Common myeloid progenitor, CD34-positive (primary cell): ENCODE measurements at regions not wholly inside any gene's neighbourhood (a gene's known extent, or its start where the extent isn't known, plus 50 kb on each side); places are given as distances from the start of the nearest gene placed in this dataset.
A peak's percentile ranks its signal among the peaks of the same experiment; 100 is the strongest.

Source experiments
- CTCF ChIA-PET: fragments of 350-600 bp; sonication (Branson Sonifier 250); formaldehyde crosslinking; loops from one replicate; lab custom pipeline; 2021; ENCODE audit warnings: antibody characterized with exemption; lab: Charles Lee
- POLR2A ChIA-PET: fragments of 350-600 bp; sonication (Branson Sonifier 250); formaldehyde crosslinking; loops from one replicate; lab custom pipeline; 2021; ENCODE audit warnings: antibody characterized with exemption; lab: Charles Lee
- DNase-seq, 3 donors: peaks; one replicate each; pipeline versions ENCODE4 v3.0.0 to v3.0.0-alpha.2; 2013
- H3K27ac ChIP-seq, 2 experiments: 1 replicate in 1 of 2; 2 replicates in 1 of 2; pipeline ENCODE4 v1.7.0; 2013; ENCODE audit warnings: inconsistent platforms in 2 of 2, low read length in 2 of 2, mild to moderate bottlenecking in 2 of 2, low read depth in 1 of 2, moderate library complexity in 1 of 2; ENCODE audit not compliant: severe bottlenecking in 2 of 2, insufficient read depth in 1 of 2, poor library complexity in 1 of 2
- H3K27me3 ChIP-seq, 5 experiments: replicated peaks in 2 of 5; 1 replicate in 3 of 5; 2 replicates in 2 of 5; pipeline versions ENCODE4 v1.6.1 to v1.7.0; 2013; ENCODE audit warnings: low read length in 4 of 5, mild to moderate bottlenecking in 2 of 5, moderate library complexity in 2 of 5, inconsistent platforms in 1 of 5; ENCODE audit not compliant: insufficient read depth in 5 of 5, control insufficient read depth in 4 of 5
- H3K36me3 ChIP-seq, 4 experiments: 1 replicate in 2 of 4; 2 replicates in 2 of 4; pipeline versions ENCODE4 v1.6.1 to v1.7.0; 2013; ENCODE audit warnings: low read length in 3 of 4, control low read depth in 1 of 4, mild to moderate bottlenecking in 1 of 4; ENCODE audit not compliant: control insufficient read depth in 4 of 4, insufficient read depth in 4 of 4
- H3K4me1 ChIP-seq, 4 experiments: 1 replicate in 3 of 4; 2 replicates in 1 of 4; pipeline versions ENCODE4 v1.6.1 to v1.7.1; 2013; ENCODE audit warnings: low read length in 3 of 4, mild to moderate bottlenecking in 3 of 4, control low read depth in 1 of 4, inconsistent platforms in 1 of 4, moderate library complexity in 1 of 4; ENCODE audit not compliant: control insufficient read depth in 4 of 4, insufficient read depth in 4 of 4; ENCODE audit errors: control extremely low read depth in 1 of 4
- H3K4me3 ChIP-seq, 7 experiments: 1 replicate in 4 of 7; 2 replicates in 3 of 7; pipeline versions ENCODE4 v1.5.1 to v1.7.0; 2013; ENCODE audit warnings: mild to moderate bottlenecking in 7 of 7, low read length in 6 of 7, moderate library complexity in 6 of 7, inconsistent platforms in 2 of 7, low read depth in 2 of 7, control low read depth in 1 of 7; ENCODE audit not compliant: insufficient read depth in 4 of 7, control insufficient read depth in 1 of 7; ENCODE audit errors: extremely low read depth in 1 of 7
- H3K9me3 ChIP-seq, 5 experiments: 1 replicate in 4 of 5; 2 replicates in 1 of 5; pipeline versions ENCODE4 v1.6.1 to v1.7.1; 2013; ENCODE audit warnings: low read length in 4 of 5, mild to moderate bottlenecking in 2 of 5, inconsistent platforms in 1 of 5, low read depth in 1 of 5, moderate library complexity in 1 of 5; ENCODE audit not compliant: control insufficient read depth in 4 of 5, insufficient read depth in 2 of 5; ENCODE audit errors: control extremely low read depth in 1 of 5
- WGBS: methylation state at CpG from one replicate; pipeline ENCODE4 v1.1.5; 2013; ENCODE audit not compliant: insufficient coverage; 5-methylcytosine and 5-hydroxymethylcytosine counted together

DNA sequence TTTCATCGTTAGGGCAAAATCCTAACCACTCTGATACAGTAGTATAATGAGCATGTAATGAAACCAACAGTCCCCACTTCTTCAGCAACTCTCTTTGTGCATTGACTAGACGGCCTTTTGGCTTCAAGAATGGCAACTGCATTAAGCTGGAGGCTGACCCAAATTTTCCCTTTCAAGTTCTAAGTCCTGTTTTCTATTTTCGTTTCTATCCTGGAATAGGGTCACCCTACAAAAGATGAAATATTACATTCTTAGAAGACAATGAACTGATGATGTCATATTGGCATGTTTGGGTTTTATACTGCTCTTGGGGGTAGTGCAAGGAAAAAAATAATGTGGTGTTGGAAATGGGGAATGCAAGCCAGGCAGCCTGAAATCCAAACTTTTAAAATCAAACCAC, 254.4 kb downstream of the ETAA1 start:
- Histone ChIP-seq H3K4me3 (no peak overlapping the region), H3K9me3 (peaks cover 0 to 8% (median 8%) of the 10 kb centered on the region in 5 experiments), H3K27me3 (no peaks in the 10 kb centered on the region), H3K27ac (no peak overlapping the region), H3K4me1 (peaks cover 0 to 10% (median 2%) of the 10 kb centered on the region in 4 experiments), H3K36me3 (no peaks in the 10 kb centered on the region)
- ChIA-PET CTCF (interaction anchor here (0.6 to 2.5 kb wide), 10 partner anchors 8 to 1223 kb away, joined by 3 to 11 read pairs (median 4); no protein-coding TSS in a partner anchor), POLR2A (no interaction called here)
- 55% methylated on average over 2 of the region's 3 CpGs for WGBS
- no peak for DNase-seq

DNA sequence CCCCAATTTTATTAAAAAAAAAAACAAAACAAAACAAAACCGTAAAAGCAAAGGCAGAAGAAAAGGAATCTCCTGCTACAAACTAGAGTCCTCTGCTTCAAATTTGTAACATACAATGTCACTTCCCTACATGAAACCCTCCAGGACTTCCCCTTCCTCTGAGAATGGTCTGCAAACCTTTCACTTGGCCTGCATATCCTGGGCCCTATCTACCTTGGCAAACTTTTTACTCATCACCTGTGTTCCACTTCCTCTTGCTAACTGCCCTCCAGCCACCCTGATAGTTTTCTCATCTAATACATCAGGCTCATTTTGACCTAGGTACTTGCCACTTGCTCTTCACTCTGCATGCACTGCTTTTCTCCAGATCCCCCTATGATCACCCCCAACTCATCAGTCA, 255.5 kb downstream of the ETAA1 start:
- ChIA-PET CTCF (interaction anchor here (0.8 to 2.5 kb wide), 2 partner anchors 13 to 21 kb away, joined by 3 to 7 read pairs; no protein-coding TSS in a partner anchor), POLR2A (no interaction called here)
- H3K4me3 ChIP-seq = no peak overlapping the region
- no peak overlapping the region for H3K27ac ChIP-seq
- no peaks in the 10 kb centered on the region for H3K36me3 ChIP-seq
- DNase-seq = peak in 1 of 3 donors; percentile 9
- peaks cover 0 to 10% (median 2%) of the 10 kb centered on the region in 4 experiments for H3K4me1 ChIP-seq
- WGBS = no CpG with 5 or more reads among the region's 1 CpG
- no peaks in the 10 kb centered on the region for H3K27me3 ChIP-seq
- no peaks in the 10 kb centered on the region for H3K9me3 ChIP-seq

DNA sequence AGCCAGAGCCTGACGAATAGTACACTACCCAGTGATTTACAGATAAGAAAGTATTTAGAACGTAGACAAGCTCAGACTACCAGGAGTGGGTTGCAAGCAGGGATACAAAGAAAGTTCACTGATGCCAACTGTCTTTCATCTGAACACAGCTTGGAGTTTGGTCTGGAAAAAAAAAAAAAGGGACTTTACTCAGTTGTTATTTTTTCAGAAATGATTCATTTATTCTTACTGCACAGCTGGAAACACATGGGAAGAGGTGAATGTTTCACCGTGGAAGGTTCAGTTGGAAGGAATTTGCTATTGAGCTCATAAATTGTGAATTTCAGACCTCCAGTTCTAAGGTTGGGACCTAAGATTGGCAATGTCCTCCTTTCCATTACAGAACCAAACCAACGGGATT, 259.7 kb downstream of the ETAA1 start:
- H3K27me3 ChIP-seq = peaks cover 0 to 5% (median 0%) of the 10 kb centered on the region in 5 experiments
- H3K36me3 ChIP-seq = no peaks in the 10 kb centered on the region
- ChIA-PET CTCF (no interaction called here), POLR2A (no interaction called here)
- no peak overlapping the region for H3K4me3 ChIP-seq
- peaks cover 0 to 4% (median 0%) of the 10 kb centered on the region in 4 experiments for H3K4me1 ChIP-seq
- no peak overlapping the region for H3K27ac ChIP-seq
- no peak for DNase-seq
- H3K9me3 ChIP-seq = peaks cover 0 to 7% (median 0%) of the 10 kb centered on the region in 5 experiments
- 100% methylated on average over 4 of the region's 4 CpGs for WGBS

DNA sequence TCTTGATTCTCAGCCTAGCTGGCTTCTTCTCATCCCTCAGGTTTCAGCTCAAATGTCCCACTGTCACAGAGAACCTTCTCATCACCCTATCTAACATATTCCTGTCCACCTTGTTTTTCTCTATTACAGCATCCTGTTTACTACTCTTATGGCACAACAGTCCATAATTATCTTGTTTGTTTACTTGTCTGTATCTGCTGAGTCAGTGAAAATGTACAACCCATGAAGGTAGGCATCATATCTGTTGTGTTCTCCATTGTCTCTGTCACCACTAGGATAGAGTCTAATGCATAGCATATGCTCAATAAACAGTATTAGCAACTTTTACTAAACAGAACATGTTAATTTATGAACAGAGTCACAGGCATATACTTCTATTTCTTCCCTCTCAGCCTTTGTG, 261.7 kb downstream of the ETAA1 start:
- ChIA-PET POLR2A (no interaction called here), CTCF (interaction anchor here (2.0 kb wide), 1 partner anchor 8 kb away, joined by 8 read pairs; no protein-coding TSS in a partner anchor)
- no peak for DNase-seq

DNA sequence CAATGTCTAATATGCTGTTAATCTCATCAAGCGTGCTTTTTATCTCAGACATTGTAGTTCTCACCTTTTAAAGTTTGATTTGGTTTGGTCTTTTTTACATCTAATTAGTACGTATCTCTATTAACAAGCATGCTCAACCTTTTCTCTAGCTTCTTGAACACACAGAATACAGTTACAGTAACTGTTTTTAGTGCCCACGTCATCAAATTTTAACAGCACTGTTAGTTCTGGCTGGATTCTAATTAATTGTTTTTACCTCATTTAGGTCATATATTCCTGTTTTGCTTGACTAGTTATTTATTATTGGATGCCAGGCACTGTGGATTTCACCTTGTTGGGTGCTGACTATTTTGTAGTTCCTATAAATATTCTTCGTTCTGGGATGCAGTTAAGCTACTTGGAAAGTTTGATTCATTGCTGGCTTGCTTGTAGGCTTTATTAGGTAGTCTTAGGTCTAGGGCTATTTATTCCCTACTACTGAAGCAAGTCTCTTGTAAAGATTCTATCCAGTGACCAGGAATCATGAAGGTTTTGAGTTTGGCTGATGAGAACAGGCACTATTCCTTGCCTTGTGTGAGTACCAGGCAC, 263.0 kb downstream of the ETAA1 start:
- H3K4me3 ChIP-seq = no peak overlapping the region
- WGBS = 100% methylated on average over 2 of the region's 4 CpGs
- peaks cover 0 to 7% (median 0%) of the 10 kb centered on the region in 5 experiments for H3K9me3 ChIP-seq
- DNase-seq = no peak
- no peaks in the 10 kb centered on the region for H3K4me1 ChIP-seq
- H3K27me3 ChIP-seq = peaks cover 0 to 5% (median 0%) of the 10 kb centered on the region in 5 experiments
- ChIA-PET CTCF (interaction anchor here (2.0 kb wide), 1 partner anchor 9 kb away, joined by 8 read pairs; no protein-coding TSS in a partner anchor), POLR2A (no interaction called here)
- no peaks in the 10 kb centered on the region for H3K36me3 ChIP-seq
- no peak overlapping the region for H3K27ac ChIP-seq

More for the DNA sequence above, 261.7 kb downstream of the ETAA1 start:
- no peaks in the 10 kb centered on the region for H3K4me1 ChIP-seq
- peaks cover 0 to 5% (median 0%) of the 10 kb centered on the region in 5 experiments for H3K27me3 ChIP-seq
- no peaks in the 10 kb centered on the region for H3K36me3 ChIP-seq
- no peak overlapping the region for H3K4me3 ChIP-seq
- H3K27ac ChIP-seq = no peak overlapping the region
- H3K9me3 ChIP-seq = peaks cover 0 to 7% (median 0%) of the 10 kb centered on the region in 5 experiments

DNA sequence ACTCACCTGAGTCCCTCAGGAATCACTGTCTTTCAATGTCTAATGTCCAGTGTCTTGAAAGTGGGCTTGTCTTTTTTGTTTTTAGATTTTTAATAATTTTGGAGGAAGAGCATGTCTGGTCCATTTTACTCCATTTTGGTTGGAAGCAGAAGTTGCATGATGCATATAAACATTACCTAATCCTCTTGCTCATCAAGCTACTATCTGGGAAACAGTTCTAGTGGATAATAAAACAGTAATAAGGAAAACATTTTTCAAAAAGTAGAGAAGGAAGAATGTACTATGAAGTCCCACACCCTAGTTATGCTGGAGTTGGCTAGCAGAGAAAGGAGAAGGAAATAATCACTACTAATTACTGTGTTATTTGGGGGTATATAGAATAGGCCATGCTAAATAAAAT, 263.7 kb downstream of the ETAA1 start:
- Histone ChIP-seq H3K4me3 (no peak overlapping the region), H3K27me3 (peaks cover 0 to 5% (median 0%) of the 10 kb centered on the region in 5 experiments), H3K36me3 (no peaks in the 10 kb centered on the region), H3K9me3 (peaks cover 0 to 7% (median 0%) of the 10 kb centered on the region in 5 experiments), H3K27ac (no peak overlapping the region), H3K4me1 (no peaks in the 10 kb centered on the region)
- DNase-seq = no peak
- ChIA-PET CTCF (interaction anchor here (2.0 kb wide), 1 partner anchor 10 kb away, joined by 8 read pairs; no protein-coding TSS in a partner anchor), POLR2A (no interaction called here)

DNA sequence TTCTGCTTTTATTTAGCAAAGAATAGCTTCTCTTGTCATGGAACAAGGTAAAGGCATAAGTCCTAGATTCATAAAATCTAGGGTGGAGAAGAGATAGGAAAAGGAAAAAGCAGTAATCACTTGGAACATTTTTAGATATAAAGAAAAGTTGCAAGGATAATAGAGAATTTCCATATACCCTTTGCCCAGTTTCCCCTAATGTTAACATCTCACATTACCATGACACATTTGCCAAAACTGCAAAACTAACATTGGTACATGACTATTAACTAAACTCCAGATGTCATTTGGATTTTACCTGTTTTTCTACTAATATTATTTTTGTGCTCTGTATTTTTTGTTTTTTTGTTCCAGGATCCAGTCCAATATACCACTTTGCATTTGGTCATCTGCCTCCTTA, 265.1 kb downstream of the ETAA1 start:
- H3K27me3 ChIP-seq = peaks cover 0 to 5% (median 0%) of the 10 kb centered on the region in 5 experiments
- CTCF ChIA-PET = no interaction called here
- DNase-seq = no peak
- POLR2A ChIA-PET = no interaction called here
- H3K27ac ChIP-seq = no peak overlapping the region
- no peak overlapping the region for H3K4me3 ChIP-seq
- H3K9me3 ChIP-seq = peaks cover 0 to 7% (median 0%) of the 10 kb centered on the region in 5 experiments
- H3K4me1 ChIP-seq = no peaks in the 10 kb centered on the region
- no peaks in the 10 kb centered on the region for H3K36me3 ChIP-seq
